OCI-LY7 (cell line): ENCODE measurements at regions not wholly inside any gene's neighbourhood (a gene's known extent, or its start where the extent isn't known, plus 50 kb on each side); places are given as distances from the start of the nearest gene placed in this dataset.

Experiments
- BruUV-seq: library from RNA; stranded (reverse); fragments of 400-500 nt; replicated peaks from 2 replicates; lab custom pipeline; 2021; lab: Mats Ljungman, UMichigan
- CTCF ChIA-PET: fragments of 300-600 bp; sonication (Branson Sonifier 250); formaldehyde crosslinking; loops from one replicate; lab custom pipeline; 2022; ENCODE audit warnings: antibody characterized with exemption; ENCODE audit not compliant: unreplicated experiment; lab: Charles Lee
- POLR2A ChIA-PET: fragments of 300-600 bp; sonication (Branson Sonifier 250); formaldehyde crosslinking; loops from one replicate; lab custom pipeline; 2022; ENCODE audit warnings: antibody characterized with exemption; lab: Charles Lee
- DNase-seq: peaks from one replicate; pipeline ENCODE4 v3.0.0-alpha.2; 2015; ENCODE audit warnings: low spot score
- H2AFZ ChIP-seq: fragments of 200-600 bp; sonication (generic), shearing (Covaris generic); 2 replicates; pipeline ENCODE4 v1.6.1; 2014; ENCODE audit warnings: mild to moderate bottlenecking, antibody characterized with exemption, low read length, moderate library complexity
- H3K27ac ChIP-seq: fragments of 200-600 bp; sonication (generic); 2 replicates; pipeline ENCODE4 v1.5.1; 2014; ENCODE audit warnings: mixed run types, low read depth, mild to moderate bottlenecking, moderate library complexity, low read length, inconsistent platforms; ENCODE audit not compliant: poor library complexity, severe bottlenecking
- H3K36me3 ChIP-seq: fragments of 200-600 bp; sonication (generic); 2 replicates; pipeline ENCODE4 v1.6.1; 2014; ENCODE audit warnings: mild to moderate bottlenecking, antibody characterized with exemption, low read length, moderate library complexity, mixed read lengths; ENCODE audit not compliant: insufficient read depth
- H3K4me1 ChIP-seq: fragments of 200-600 bp; sonication (generic); 2 replicates; pipeline ENCODE4 v1.5.1; 2014; ENCODE audit warnings: mild to moderate bottlenecking, low read length; ENCODE audit not compliant: insufficient read depth, poor library complexity, severe bottlenecking
- H3K4me2 ChIP-seq: fragments of 200-600 bp; sonication (generic); 2 replicates; pipeline ENCODE4 v1.6.1; 2014; ENCODE audit warnings: mild to moderate bottlenecking, low read length
- H3K4me3 ChIP-seq: fragments of 200-600 bp; sonication (generic); 2 replicates; pipeline ENCODE4 v1.5.1; 2014; ENCODE audit warnings: mild to moderate bottlenecking, low read depth, low read length; ENCODE audit not compliant: poor library complexity, severe bottlenecking
- H3K79me2 ChIP-seq: fragments of 200-600 bp; sonication (generic); 2 replicates; pipeline ENCODE4 v1.6.1; 2016; ENCODE audit warnings: low read depth, mild to moderate bottlenecking, low read length, moderate library complexity, mixed read lengths; ENCODE audit not compliant: insufficient read depth
- H3K9me2 ChIP-seq: fragments of 200-600 bp; sonication (generic); 2 replicates; pipeline ENCODE4 v1.6.1; 2016; ENCODE audit warnings: mild to moderate bottlenecking, low read length, mixed read lengths; ENCODE audit not compliant: insufficient read depth
- H3K9me3 ChIP-seq: fragments of 200-600 bp; sonication (generic); 2 replicates; pipeline ENCODE4 v1.6.1; 2014; ENCODE audit warnings: mild to moderate bottlenecking, mixed run types, low read length, mixed read lengths
- H4K20me1 ChIP-seq: fragments of 200-600 bp; sonication (generic); 2 replicates; pipeline ENCODE4 v1.6.1; 2014; ENCODE audit warnings: mild to moderate bottlenecking, antibody characterized with exemption, low read length, moderate library complexity, mixed read lengths; ENCODE audit not compliant: insufficient read depth
- CTCF ChIP-seq: fragments of 200-600 bp; sonication (generic); conservative IDR thresholded peaks from 2 replicates; pipeline ENCODE4 v1.5.1; 2014; ENCODE audit warnings: mild to moderate bottlenecking, antibody characterized with exemption, low read length, moderate library complexity, mixed read lengths
- EZH2phosphoT487 ChIP-seq: fragments of 200-600 bp; sonication (generic); IDR thresholded peaks from 2 replicates; pipeline ENCODE4 v1.6.1; 2018; ENCODE audit warnings: low read depth, borderline replicate concordance, mild to moderate bottlenecking, mixed run types, antibody characterized with exemption, low read length, moderate library complexity, mixed read lengths
- intact Hi-C: fragments of 100-400 bp; cut with micrococcal nuclease; formaldehyde crosslinking; loops from one replicate; pipeline ENCODE4 v1.10.0; 2022; ENCODE audit not compliant: unreplicated experiment

- TF ChIP-seq CTCF (no peak), EZH2phosphoT487 (no peak)
- intact Hi-C loops = no loop called here
- Histone ChIP-seq H3K79me2 (no peaks in the 10 kb centered on the region), H3K9me3 (no peaks in the 10 kb centered on the region), H3K27ac (no peak overlapping the region), H4K20me1 (no peaks in the 10 kb centered on the region), H3K4me2 (no peak overlapping the region), H3K9me2 (no peaks in the 10 kb centered on the region), H3K4me3 (no peak overlapping the region), H3K36me3 (no peaks in the 10 kb centered on the region), H3K4me1 (no peaks in the 10 kb centered on the region), H2AFZ (no peak overlapping the region)
- POLR2A ChIA-PET = interaction anchor here (0.6 kb wide), 1 partner anchor 1136 kb away, joined by 3 read pairs; no protein-coding TSS in a partner anchor
- no peak for DNase-seq
- CTCF ChIA-PET = no interaction called here
- no TSS peak for BruUV-seq
Observed at GRCh38 chr13:111886217-111886945, 180.6 kb upstream of the SOX1 start.

DNA sequence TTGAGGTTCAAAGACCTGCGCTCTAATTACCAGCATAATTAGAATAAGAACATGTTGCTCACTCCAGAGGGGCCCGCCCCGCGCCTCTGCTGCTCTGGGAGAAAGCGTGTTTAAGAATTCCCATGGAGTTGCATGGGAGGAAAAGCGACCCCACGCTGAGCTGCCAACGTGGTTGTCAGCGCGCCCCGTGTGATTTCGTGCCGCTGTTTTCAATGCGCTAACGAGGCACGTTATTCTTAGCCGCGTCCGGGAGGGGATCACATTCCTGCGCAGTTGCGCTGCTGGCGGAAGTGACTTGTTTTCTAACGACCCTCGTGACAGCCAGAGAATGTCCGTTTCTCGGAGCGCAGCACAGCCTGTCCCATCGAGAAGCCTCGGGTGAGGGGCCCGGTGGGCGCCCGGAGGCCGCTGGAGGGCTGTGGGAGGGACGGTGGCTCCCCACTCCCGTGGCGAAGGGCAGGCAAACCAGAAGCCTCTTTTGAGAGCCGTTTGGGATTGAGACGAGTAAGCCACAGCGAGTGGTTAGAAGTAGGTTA, 173.8 kb upstream of the SOX1 start:
- ChIA-PET POLR2A (no interaction called here), CTCF (no interaction called here)
- intact Hi-C loops = no loop called here
- Histone ChIP-seq H2AFZ (no peak overlapping the region), H3K79me2 (no peaks in the 10 kb centered on the region), H3K9me2 (no peaks in the 10 kb centered on the region), H3K9me3 (no peaks in the 10 kb centered on the region), H3K4me1 (no peaks in the 10 kb centered on the region), H3K4me3 (no peak overlapping the region), H4K20me1 (no peaks in the 10 kb centered on the region), H3K4me2 (no peak overlapping the region), H3K27ac (no peak overlapping the region), H3K36me3 (no peaks in the 10 kb centered on the region)
- no peak for DNase-seq
- no peak for TF ChIP-seq CTCF
- no TSS peak for BruUV-seq
